Cardiac muscle cell (in vitro differentiated cells and primary cell): ENCODE measurements at regions not wholly inside any gene's neighbourhood (a gene's known extent, or its start where the extent isn't known, plus 50 kb on each side); places are given as distances from the start of the nearest gene placed in this dataset.

Source experiments
- DNase-seq, 2 donors: peaks; one replicate each; pipeline versions ENCODE4 v3.0.0 to v3.0.0-alpha.2; 2010 to 2017; ENCODE audit warnings: low read depth in 1 of 2, low spot score in 1 of 2
- H3K27ac ChIP-seq: fragments of 200-600 bp; sonication (generic); 2 replicates; pipeline ENCODE4 v1.5.1; 2016
- H3K27me3 ChIP-seq: fragments of 200-600 bp; sonication (generic); 2 replicates; pipeline ENCODE4 v1.6.0; 2016; ENCODE audit warnings: control low read depth
- H3K36me3 ChIP-seq: fragments of 200-600 bp; sonication (generic); 2 replicates; pipeline ENCODE4 v1.5.1; 2016; ENCODE audit warnings: control low read depth
- H3K4me1 ChIP-seq: fragments of 200-600 bp; sonication (generic); 2 replicates; pipeline ENCODE4 v1.8.1; 2017; ENCODE audit warnings: low read depth, mild to moderate bottlenecking, mixed run types
- H3K4me3 ChIP-seq: fragments of 200-600 bp; sonication (generic); 2 replicates; pipeline ENCODE4 v1.5.1; 2016; ENCODE audit warnings: mild to moderate bottlenecking
- H3K9me3 ChIP-seq: fragments of 200-600 bp; sonication (generic); 2 replicates; pipeline ENCODE4 v1.5.1; 2017; ENCODE audit warnings: low read depth, mild to moderate bottlenecking, control low read depth
- CTCF ChIP-seq: IDR thresholded peaks from 2 replicates; pipeline ENCODE4 v1.5.1; 2012; ENCODE audit warnings: low read depth, mild to moderate bottlenecking, low read length

- H3K4me1 ChIP-seq: no peaks in the 10 kb centered on the region
These were observed 562.8 kb downstream of the ADCYAP1 start for GRCh38 chr18:1467461-1467964.

GRCh38 chr18:1468550-1468949 is 563.9 kb downstream of the ADCYAP1 start:
- Histone ChIP-seq H3K4me1 (no peaks in the 10 kb centered on the region), H3K27me3 (no peaks in the 10 kb centered on the region), H3K9me3 (no peaks in the 10 kb centered on the region), H3K36me3 (no peaks in the 10 kb centered on the region), H3K4me3 (no peak overlapping the region), H3K27ac (no peak overlapping the region)
- no peak for DNase-seq
- no peak for TF ChIP-seq CTCF

More at GRCh38 chr18:1467461-1467964, 562.8 kb downstream of the ADCYAP1 start:
- Histone ChIP-seq H3K4me3 (no peak overlapping the region), H3K27ac (no peak overlapping the region), H3K9me3 (no peaks in the 10 kb centered on the region), H3K27me3 (no peaks in the 10 kb centered on the region), H3K36me3 (no peaks in the 10 kb centered on the region)
- no peak for DNase-seq
- TF ChIP-seq CTCF: no peak

GRCh38 chr18:1475867-1476266 is 571.2 kb downstream of the ADCYAP1 start:
- no peak for DNase-seq
- Histone ChIP-seq H3K9me3 (no peaks in the 10 kb centered on the region), H3K36me3 (no peaks in the 10 kb centered on the region), H3K4me1 (no peaks in the 10 kb centered on the region), H3K27me3 (no peaks in the 10 kb centered on the region), H3K4me3 (no peak overlapping the region), H3K27ac (no peak overlapping the region)
- TF ChIP-seq CTCF: no peak

GRCh38 chr18:1480309-1480708 is 575.6 kb downstream of the ADCYAP1 start:
- no peak for TF ChIP-seq CTCF
- Histone ChIP-seq H3K36me3 (no peaks in the 10 kb centered on the region), H3K4me1 (no peaks in the 10 kb centered on the region), H3K27me3 (no peaks in the 10 kb centered on the region), H3K4me3 (no peak overlapping the region), H3K27ac (no peak overlapping the region), H3K9me3 (no peaks in the 10 kb centered on the region)
- no peak for DNase-seq

- TF ChIP-seq CTCF: no peak
- H3K36me3 ChIP-seq: no peaks in the 10 kb centered on the region
- H3K27me3 ChIP-seq: no peaks in the 10 kb centered on the region
- no peak overlapping the region for H3K27ac ChIP-seq
- no peak for DNase-seq
- H3K4me3 ChIP-seq: no peak overlapping the region
- no peaks in the 10 kb centered on the region for H3K9me3 ChIP-seq
- no peaks in the 10 kb centered on the region for H3K4me1 ChIP-seq
These were observed 576.9 kb downstream of the ADCYAP1 start for GRCh38 chr18:1481577-1481976.

GRCh38 chr18:1483385-1483784 is 578.7 kb downstream of the ADCYAP1 start:
- Histone ChIP-seq H3K27ac (no peak overlapping the region), H3K27me3 (no peaks in the 10 kb centered on the region)

More at GRCh38 chr18:1483385-1483784, 578.7 kb downstream of the ADCYAP1 start:
- H3K9me3 ChIP-seq: no peaks in the 10 kb centered on the region
- no peak overlapping the region for H3K4me3 ChIP-seq
- peak in 1 of 2 donors; percentile 32 for DNase-seq
- no peaks in the 10 kb centered on the region for H3K4me1 ChIP-seq
- no peak for TF ChIP-seq CTCF
- no peaks in the 10 kb centered on the region for H3K36me3 ChIP-seq
